Endothelial cell (in vitro differentiated cells): ENCODE measurements at regions not wholly inside any gene's neighbourhood (a gene's known extent, or its start where the extent isn't known, plus 50 kb on each side); places are given as distances from the start of the nearest gene placed in this dataset.
"Not testable (repeated sequence)": the region's sequence is repeated elsewhere in the genome, so short reads cannot be mapped to it uniquely, and the experiment has no call there.

Source experiments
- DNase-seq: peaks from one replicate; pipeline ENCODE4 v3.0.0; 2021; ENCODE audit warnings: low spot score
- H3K27ac Mint-ChIP-seq: one replicate; pipeline ENCODE4 v1.8.0; 2021; ENCODE audit warnings: mixed read lengths, inconsistent platforms; ENCODE audit not compliant: unreplicated experiment
- H3K27me3 Mint-ChIP-seq: one replicate; pipeline ENCODE4 v1.8.0; 2021; ENCODE audit warnings: mild to moderate bottlenecking, moderate library complexity, mixed read lengths, inconsistent platforms; ENCODE audit not compliant: unreplicated experiment
- H3K36me3 Mint-ChIP-seq: one replicate; pipeline ENCODE4 v1.8.0; 2021; ENCODE audit warnings: mild to moderate bottlenecking, low read depth, mixed read lengths, inconsistent platforms; ENCODE audit not compliant: unreplicated experiment
- H3K4me1 Mint-ChIP-seq: one replicate; pipeline ENCODE4 v1.8.0; 2021; ENCODE audit warnings: mild to moderate bottlenecking, mixed read lengths, inconsistent platforms; ENCODE audit not compliant: unreplicated experiment
- H3K4me3 Mint-ChIP-seq: one replicate; pipeline ENCODE4 v1.8.0; 2021; ENCODE audit warnings: mild to moderate bottlenecking, mixed read lengths, inconsistent platforms; ENCODE audit not compliant: unreplicated experiment
- H3K9me3 Mint-ChIP-seq: one replicate; pipeline ENCODE4 v1.8.0; 2021; ENCODE audit warnings: mixed read lengths, inconsistent platforms; ENCODE audit not compliant: unreplicated experiment
- CTCF ChIP-seq: fragments of 200-600 bp; sonication (generic); IDR thresholded peaks from one replicate; pipeline ENCODE4 v1.5.0; 2021; ENCODE audit warnings: antibody characterized with exemption; ENCODE audit not compliant: unreplicated experiment

DNA sequence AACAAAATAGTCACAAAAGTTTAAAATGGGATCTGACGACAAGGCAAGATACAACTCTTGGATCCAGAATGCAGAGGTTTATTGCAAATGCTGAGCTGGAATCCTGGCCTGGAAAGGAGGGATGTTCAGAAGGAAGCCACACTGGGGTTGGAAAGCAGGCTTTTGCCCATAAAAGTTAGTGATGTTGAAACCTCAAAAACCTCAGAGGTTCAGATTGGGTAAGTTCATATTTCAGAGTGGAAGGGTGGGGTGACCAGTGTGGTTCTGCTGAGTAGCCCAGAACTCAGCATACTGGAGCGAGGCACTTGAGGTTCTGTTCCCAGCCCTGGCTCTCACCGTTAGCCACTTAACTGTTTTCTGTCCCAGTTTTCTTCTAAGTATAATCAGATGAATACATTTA is 114.0 kb upstream of the OSTN start:
- Mint-ChIP-seq H3K27ac (no peak overlapping the region), H3K4me3 (no peak overlapping the region), H3K36me3 (no peaks in the 10 kb centered on the region), H3K4me1 (no peaks in the 10 kb centered on the region), H3K9me3 (no peaks in the 10 kb centered on the region), H3K27me3 (no peaks in the 10 kb centered on the region)
- DNase-seq = no peak
- TF ChIP-seq CTCF = no peak

- not testable (repeated sequence) for H3K27ac Mint-ChIP-seq, H3K27me3 Mint-ChIP-seq, H3K4me3 Mint-ChIP-seq, H3K9me3 Mint-ChIP-seq, H3K36me3 Mint-ChIP-seq, DNase-seq, H3K4me1 Mint-ChIP-seq
Observed at GRCh38 chr3:191078913-191079312, 120.1 kb upstream of the OSTN start.

- Mint-ChIP-seq H3K4me3 (no peak overlapping the region), H3K9me3 (no peaks in the 10 kb centered on the region), H3K36me3 (no peaks in the 10 kb centered on the region), H3K27me3 (peaks cover 2% of the 10 kb centered on the region), H3K27ac (no peak overlapping the region), H3K4me1 (no peaks in the 10 kb centered on the region)
- DNase-seq = no peak
- TF ChIP-seq CTCF = no peak
Observed at GRCh38 chr3:191076903-191077552, 122.0 kb upstream of the OSTN start.

DNA sequence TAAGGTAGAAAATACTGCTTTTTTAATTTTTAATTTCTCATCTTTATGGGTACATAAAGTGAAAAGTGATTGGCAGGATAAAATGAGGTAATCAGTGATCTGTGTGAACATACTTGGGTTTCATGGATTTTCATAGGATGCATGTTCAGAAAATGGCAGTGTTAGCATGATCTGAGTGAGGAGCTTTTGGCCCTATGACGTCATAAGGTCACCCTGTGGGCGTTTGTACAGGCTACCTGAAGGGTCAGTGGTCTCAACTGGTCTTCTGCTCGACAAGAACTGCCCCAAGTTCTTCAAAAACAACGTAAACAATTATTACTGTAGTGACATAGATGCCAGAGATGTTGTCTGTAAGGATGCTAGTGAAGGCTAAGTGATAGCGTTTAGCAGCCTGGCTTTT is 124.5 kb upstream of the OSTN start:
- Mint-ChIP-seq H3K9me3 (no peaks in the 10 kb centered on the region), H3K27ac (no peak overlapping the region), H3K4me1 (peaks cover 3% of the 10 kb centered on the region), H3K27me3 (peaks cover 2% of the 10 kb centered on the region), H3K4me3 (no peak overlapping the region), H3K36me3 (no peaks in the 10 kb centered on the region)
- no peak for DNase-seq
- no peak for TF ChIP-seq CTCF

GRCh38 chr3:191070762-191071403 is 128.2 kb upstream of the OSTN start:
- H3K9me3 Mint-ChIP-seq = no peaks in the 10 kb centered on the region
- H3K27me3 Mint-ChIP-seq = peaks cover 1% of the 10 kb centered on the region
- DNase-seq = no peak
- TF ChIP-seq CTCF = no peak
- peaks cover 3% of the 10 kb centered on the region for H3K4me1 Mint-ChIP-seq
- no peak overlapping the region for H3K4me3 Mint-ChIP-seq
- no peak overlapping the region for H3K27ac Mint-ChIP-seq
- H3K36me3 Mint-ChIP-seq = no peaks in the 10 kb centered on the region
